ENCODE measurements at regions not wholly inside any gene's neighbourhood (a gene's known extent, or its start where the extent isn't known, plus 50 kb on each side); places are given as distances from the start of the nearest gene placed in this dataset.

- DNase-seq, result peak; percentile 29
These were observed 129.2 kb downstream of the ADAMTS1 start for GRCh38 chr21:26715878-26716506.

GRCh38 chr21:26715116-26715515 is 130.1 kb downstream of the ADAMTS1 start:
- peaks cover 14% of the 10 kb centered on the region for H3K27me3 Mint-ChIP-seq
- WGBS (ENCODE audit: insufficient coverage), result 92% methylated on average over 4 of the region's 4 CpGs
- ChIA-PET POLR2A (no interaction called here), CTCF (no interaction called here)
- TF ChIP-seq, protein P1, sequence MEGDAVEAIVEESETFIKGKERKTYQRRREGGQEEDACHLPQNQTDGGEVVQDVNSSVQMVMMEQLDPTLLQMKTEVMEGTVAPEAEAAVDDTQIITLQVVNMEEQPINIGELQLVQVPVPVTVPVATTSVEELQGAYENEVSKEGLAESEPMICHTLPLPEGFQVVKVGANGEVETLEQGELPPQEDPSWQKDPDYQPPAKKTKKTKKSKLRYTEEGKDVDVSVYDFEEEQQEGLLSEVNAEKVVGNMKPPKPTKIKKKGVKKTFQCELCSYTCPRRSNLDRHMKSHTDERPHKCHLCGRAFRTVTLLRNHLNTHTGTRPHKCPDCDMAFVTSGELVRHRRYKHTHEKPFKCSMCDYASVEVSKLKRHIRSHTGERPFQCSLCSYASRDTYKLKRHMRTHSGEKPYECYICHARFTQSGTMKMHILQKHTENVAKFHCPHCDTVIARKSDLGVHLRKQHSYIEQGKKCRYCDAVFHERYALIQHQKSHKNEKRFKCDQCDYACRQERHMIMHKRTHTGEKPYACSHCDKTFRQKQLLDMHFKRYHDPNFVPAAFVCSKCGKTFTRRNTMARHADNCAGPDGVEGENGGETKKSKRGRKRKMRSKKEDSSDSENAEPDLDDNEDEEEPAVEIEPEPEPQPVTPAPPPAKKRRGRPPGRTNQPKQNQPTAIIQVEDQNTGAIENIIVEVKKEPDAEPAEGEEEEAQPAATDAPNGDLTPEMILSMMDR (IDR thresholded peaks at IDR 0.05), result no peak
- TF ChIP-seq EZH2 (IDR thresholded peaks at IDR 0.05; ENCODE audit: borderline replicate concordance, insufficient read depth, low read depth, low read length, poor library complexity, severe bottlenecking), result no peak
- H3K4me3 Mint-ChIP-seq, result no peak overlapping the region
- no peak for ATAC-seq (ENCODE audit: low read depth)
- Histone ChIP-seq H3K79me2 (ENCODE audit: control insufficient read depth, insufficient read depth, low read length) (no peaks in the 10 kb centered on the region), H3K36me3 (replicated peaks in 1 of 2; ENCODE audit: control extremely low read depth in 1 of 2, control insufficient read depth in 1 of 2, extremely low read depth in 1 of 2, insufficient read depth in 2 of 2, low read length in 1 of 2) (no peaks in the 10 kb centered on the region), H4K20me1 (ENCODE audit: control insufficient read depth, insufficient read depth, low read length, poor library complexity, severe bottlenecking) (no peaks in the 10 kb centered on the region), H3K27ac (ENCODE audit: low read length in 2 of 2) (no peak overlapping the region), H2AFZ (ENCODE audit: insufficient read depth, low read depth, low read length, poor library complexity, severe bottlenecking) (no peak overlapping the region), H3K4me1 (ENCODE audit: control insufficient read depth in 2 of 2, insufficient read depth in 2 of 2, low read length in 2 of 2) (no peaks in the 10 kb centered on the region), H3K4me2 (replicated peaks; ENCODE audit: low read depth, low read length, poor library complexity, severe bottlenecking) (no peak overlapping the region), H3K4me3 (ENCODE audit: control extremely low read depth in 1 of 5, extremely low read depth in 1 of 5, insufficient read depth in 1 of 5, low read depth in 2 of 5, low read length in 4 of 5) (no peak overlapping the region), H3K27me3 (replicated peaks in 1 of 4; ENCODE audit: control extremely low read depth in 1 of 4, control insufficient read depth in 3 of 4, insufficient read depth in 4 of 4, low read length in 3 of 4) (no peaks in the 10 kb centered on the region), H3K9ac (ENCODE audit: low read length) (no peak overlapping the region), H3K9me3 (ENCODE audit: control extremely low read depth in 1 of 3, control insufficient read depth in 2 of 3, insufficient read depth in 1 of 3, low read length in 2 of 3) (no peaks in the 10 kb centered on the region)
- DNase-seq, result no peak
- intact Hi-C loops (cut with micrococcal nuclease), result loop anchor here (5.0 to 10.0 kb wide), 2 partner anchors 60 to 818 kb away; no protein-coding TSS in a partner anchor
- no peak overlapping the region for H3K27ac Mint-ChIP-seq
- H3K9me3 Mint-ChIP-seq (ENCODE audit: insufficient read depth), result no peaks in the 10 kb centered on the region
- H3K4me1 Mint-ChIP-seq, result no peaks in the 10 kb centered on the region

More at GRCh38 chr21:26715878-26716506, 129.2 kb downstream of the ADAMTS1 start:
- Mint-ChIP-seq H3K27me3 (peaks cover 12% of the 10 kb centered on the region), H3K4me1 (no peaks in the 10 kb centered on the region), H3K9me3 (ENCODE audit: insufficient read depth) (no peaks in the 10 kb centered on the region), H3K4me3 (no peak overlapping the region), H3K27ac (no peak overlapping the region)
- Histone ChIP-seq H4K20me1 (ENCODE audit: control insufficient read depth, insufficient read depth, low read length, poor library complexity, severe bottlenecking) (no peaks in the 10 kb centered on the region), H3K27ac (ENCODE audit: low read length in 2 of 2) (no peak overlapping the region), H3K9me3 (ENCODE audit: control extremely low read depth in 1 of 3, control insufficient read depth in 2 of 3, insufficient read depth in 1 of 3, low read length in 2 of 3) (no peaks in the 10 kb centered on the region), H3K9ac (ENCODE audit: low read length) (no peak overlapping the region), H3K79me2 (ENCODE audit: control insufficient read depth, insufficient read depth, low read length) (no peaks in the 10 kb centered on the region), H3K4me2 (replicated peaks; ENCODE audit: low read depth, low read length, poor library complexity, severe bottlenecking) (no peak overlapping the region), H3K27me3 (replicated peaks in 1 of 4; ENCODE audit: control extremely low read depth in 1 of 4, control insufficient read depth in 3 of 4, insufficient read depth in 4 of 4, low read length in 3 of 4) (no peaks in the 10 kb centered on the region), H3K36me3 (replicated peaks in 1 of 2; ENCODE audit: control extremely low read depth in 1 of 2, control insufficient read depth in 1 of 2, extremely low read depth in 1 of 2, insufficient read depth in 2 of 2, low read length in 1 of 2) (no peaks in the 10 kb centered on the region), H3K4me1 (ENCODE audit: control insufficient read depth in 2 of 2, insufficient read depth in 2 of 2, low read length in 2 of 2) (no peaks in the 10 kb centered on the region), H3K4me3 (ENCODE audit: control extremely low read depth in 1 of 5, extremely low read depth in 1 of 5, insufficient read depth in 1 of 5, low read depth in 2 of 5, low read length in 4 of 5) (no peak overlapping the region), H2AFZ (ENCODE audit: insufficient read depth, low read depth, low read length, poor library complexity, severe bottlenecking) (no peak overlapping the region)
- intact Hi-C loops (cut with micrococcal nuclease), result loop anchor here (5.0 to 10.0 kb wide), 2 partner anchors 61 to 819 kb away; no protein-coding TSS in a partner anchor
- TF ChIP-seq, protein P1 (IDR thresholded peaks at IDR 0.05), result peak; percentile 68
- TF ChIP-seq EZH2 (IDR thresholded peaks at IDR 0.05; ENCODE audit: borderline replicate concordance, insufficient read depth, low read depth, low read length, poor library complexity, severe bottlenecking), result no peak
- POLR2A ChIA-PET, result no interaction called here
- ATAC-seq (ENCODE audit: low read depth), result no peak
- CTCF ChIA-PET, result no interaction called here
- 44% methylated on average over 5 of the region's 7 CpGs for WGBS (ENCODE audit: insufficient coverage)

Measured in B cell (primary cell).